T-helper 2 cell (primary cell): ENCODE measurements at regions not wholly inside any gene's neighbourhood (a gene's known extent, or its start where the extent isn't known, plus 50 kb on each side); places are given as distances from the start of the nearest gene placed in this dataset.

ENCODE experiments used
- DNase-seq, 5 experiments: peaks; one replicate each; pipeline versions ENCODE4 v3.0.0 to v3.0.0-alpha.2; 2012 to 2022

- no peak for DNase-seq
Measured at GRCh38 chr16:73172973-73173709, 125.2 kb upstream of the ZFHX3 start.

- DNase-seq = no peak
Measured at GRCh38 chr16:73172241-73172972, 124.5 kb upstream of the ZFHX3 start.

- no peak for DNase-seq
Measured at GRCh38 chr16:73171901-73172240, 123.9 kb upstream of the ZFHX3 start.

GRCh38 chr16:73171380-73171779, 123.5 kb upstream of the ZFHX3 start:
- no peak for DNase-seq

GRCh38 chr16:73170612-73171038, 122.7 kb upstream of the ZFHX3 start:
- no peak for DNase-seq

GRCh38 chr16:73166947-73167550, 119.1 kb upstream of the ZFHX3 start:
- DNase-seq = no peak

GRCh38 chr16:73166441-73166851, 118.5 kb upstream of the ZFHX3 start:
- no peak for DNase-seq

- DNase-seq = no peak
Measured at GRCh38 chr16:73163238-73163815, 115.4 kb upstream of the ZFHX3 start.

GRCh38 chr16:73161977-73162376, 114.0 kb upstream of the ZFHX3 start:
- DNase-seq = no peak

- DNase-seq = no peak
Measured at GRCh38 chr16:73159296-73159695, 111.4 kb upstream of the ZFHX3 start.

GRCh38 chr16:73157861-73158260, 109.9 kb upstream of the ZFHX3 start:
- no peak for DNase-seq

- no peak for DNase-seq
Measured at GRCh38 chr16:73154063-73154870, 106.3 kb upstream of the ZFHX3 start.

- DNase-seq = no peak
Measured at GRCh38 chr16:73152386-73153125, 104.6 kb upstream of the ZFHX3 start.

- DNase-seq = no peak
Measured at GRCh38 chr16:73151941-73152340, 104.0 kb upstream of the ZFHX3 start.

GRCh38 chr16:73151225-73151624, 103.3 kb upstream of the ZFHX3 start:
- DNase-seq = no peak

GRCh38 chr16:73150786-73151185, 102.9 kb upstream of the ZFHX3 start:
- DNase-seq = no peak

GRCh38 chr16:73149334-73149733, 101.4 kb upstream of the ZFHX3 start:
- no peak for DNase-seq

- no peak for DNase-seq
Measured at GRCh38 chr16:73147958-73148357, 100.0 kb upstream of the ZFHX3 start.

- no peak for DNase-seq
Measured at GRCh38 chr16:73145166-73145880, 97.4 kb upstream of the ZFHX3 start.

GRCh38 chr16:73143576-73144422, 95.9 kb upstream of the ZFHX3 start:
- no peak for DNase-seq
